H1 (cell line): ENCODE measurements at regions not wholly inside any gene's neighbourhood (a gene's known extent, or its start where the extent isn't known, plus 50 kb on each side); places are given as distances from the start of the nearest gene placed in this dataset.

Experiments
- CEBPB ChIP-seq: IDR thresholded peaks from 2 replicates; pipeline ENCODE4 v1.6.1; 2012; ENCODE audit warnings: low read depth, low read length
- JUN ChIP-seq: IDR thresholded peaks from 2 replicates; pipeline ENCODE4 v1.6.1; 2011; ENCODE audit warnings: low read depth, mild to moderate bottlenecking, improper control_type of control experiment, low read length
- KDM4A ChIP-seq: IDR thresholded peaks from one replicate; pipeline ENCODE4 v1.7.1; 2012; ENCODE audit warnings: low read depth, mild to moderate bottlenecking, moderate library complexity, low read length, inconsistent platforms; ENCODE audit not compliant: severe bottlenecking
- TF ChIP-seq, protein P1 (sequence below): fragments of 300-600 bp; sonication (generic); IDR thresholded peaks from 2 replicates; pipeline ENCODE4 v1.7.1; 2012; ENCODE audit warnings: low read length, moderate library complexity, mild to moderate bottlenecking, inconsistent platforms; ENCODE audit not compliant: insufficient replicate concordance

DNA sequence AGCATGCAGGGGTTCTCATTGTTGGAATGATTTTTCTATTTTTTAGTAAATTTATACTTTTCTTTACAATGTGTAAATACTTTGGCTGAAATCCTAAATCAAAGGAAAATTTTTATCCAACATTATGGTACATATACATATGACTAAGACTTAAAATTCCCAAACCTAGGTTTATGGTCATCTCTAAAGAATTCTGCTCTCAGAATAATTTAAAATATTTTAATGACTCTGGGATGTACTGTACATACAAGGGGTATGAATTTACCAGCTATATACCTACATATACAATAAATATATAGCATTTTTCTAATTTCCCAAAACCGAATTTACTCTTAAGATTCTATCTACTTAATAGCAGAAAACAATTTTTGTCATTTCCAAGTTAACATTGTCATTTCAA, 137.9 kb upstream of the POU1F1 start (continued):
- TF ChIP-seq, protein P1, sequence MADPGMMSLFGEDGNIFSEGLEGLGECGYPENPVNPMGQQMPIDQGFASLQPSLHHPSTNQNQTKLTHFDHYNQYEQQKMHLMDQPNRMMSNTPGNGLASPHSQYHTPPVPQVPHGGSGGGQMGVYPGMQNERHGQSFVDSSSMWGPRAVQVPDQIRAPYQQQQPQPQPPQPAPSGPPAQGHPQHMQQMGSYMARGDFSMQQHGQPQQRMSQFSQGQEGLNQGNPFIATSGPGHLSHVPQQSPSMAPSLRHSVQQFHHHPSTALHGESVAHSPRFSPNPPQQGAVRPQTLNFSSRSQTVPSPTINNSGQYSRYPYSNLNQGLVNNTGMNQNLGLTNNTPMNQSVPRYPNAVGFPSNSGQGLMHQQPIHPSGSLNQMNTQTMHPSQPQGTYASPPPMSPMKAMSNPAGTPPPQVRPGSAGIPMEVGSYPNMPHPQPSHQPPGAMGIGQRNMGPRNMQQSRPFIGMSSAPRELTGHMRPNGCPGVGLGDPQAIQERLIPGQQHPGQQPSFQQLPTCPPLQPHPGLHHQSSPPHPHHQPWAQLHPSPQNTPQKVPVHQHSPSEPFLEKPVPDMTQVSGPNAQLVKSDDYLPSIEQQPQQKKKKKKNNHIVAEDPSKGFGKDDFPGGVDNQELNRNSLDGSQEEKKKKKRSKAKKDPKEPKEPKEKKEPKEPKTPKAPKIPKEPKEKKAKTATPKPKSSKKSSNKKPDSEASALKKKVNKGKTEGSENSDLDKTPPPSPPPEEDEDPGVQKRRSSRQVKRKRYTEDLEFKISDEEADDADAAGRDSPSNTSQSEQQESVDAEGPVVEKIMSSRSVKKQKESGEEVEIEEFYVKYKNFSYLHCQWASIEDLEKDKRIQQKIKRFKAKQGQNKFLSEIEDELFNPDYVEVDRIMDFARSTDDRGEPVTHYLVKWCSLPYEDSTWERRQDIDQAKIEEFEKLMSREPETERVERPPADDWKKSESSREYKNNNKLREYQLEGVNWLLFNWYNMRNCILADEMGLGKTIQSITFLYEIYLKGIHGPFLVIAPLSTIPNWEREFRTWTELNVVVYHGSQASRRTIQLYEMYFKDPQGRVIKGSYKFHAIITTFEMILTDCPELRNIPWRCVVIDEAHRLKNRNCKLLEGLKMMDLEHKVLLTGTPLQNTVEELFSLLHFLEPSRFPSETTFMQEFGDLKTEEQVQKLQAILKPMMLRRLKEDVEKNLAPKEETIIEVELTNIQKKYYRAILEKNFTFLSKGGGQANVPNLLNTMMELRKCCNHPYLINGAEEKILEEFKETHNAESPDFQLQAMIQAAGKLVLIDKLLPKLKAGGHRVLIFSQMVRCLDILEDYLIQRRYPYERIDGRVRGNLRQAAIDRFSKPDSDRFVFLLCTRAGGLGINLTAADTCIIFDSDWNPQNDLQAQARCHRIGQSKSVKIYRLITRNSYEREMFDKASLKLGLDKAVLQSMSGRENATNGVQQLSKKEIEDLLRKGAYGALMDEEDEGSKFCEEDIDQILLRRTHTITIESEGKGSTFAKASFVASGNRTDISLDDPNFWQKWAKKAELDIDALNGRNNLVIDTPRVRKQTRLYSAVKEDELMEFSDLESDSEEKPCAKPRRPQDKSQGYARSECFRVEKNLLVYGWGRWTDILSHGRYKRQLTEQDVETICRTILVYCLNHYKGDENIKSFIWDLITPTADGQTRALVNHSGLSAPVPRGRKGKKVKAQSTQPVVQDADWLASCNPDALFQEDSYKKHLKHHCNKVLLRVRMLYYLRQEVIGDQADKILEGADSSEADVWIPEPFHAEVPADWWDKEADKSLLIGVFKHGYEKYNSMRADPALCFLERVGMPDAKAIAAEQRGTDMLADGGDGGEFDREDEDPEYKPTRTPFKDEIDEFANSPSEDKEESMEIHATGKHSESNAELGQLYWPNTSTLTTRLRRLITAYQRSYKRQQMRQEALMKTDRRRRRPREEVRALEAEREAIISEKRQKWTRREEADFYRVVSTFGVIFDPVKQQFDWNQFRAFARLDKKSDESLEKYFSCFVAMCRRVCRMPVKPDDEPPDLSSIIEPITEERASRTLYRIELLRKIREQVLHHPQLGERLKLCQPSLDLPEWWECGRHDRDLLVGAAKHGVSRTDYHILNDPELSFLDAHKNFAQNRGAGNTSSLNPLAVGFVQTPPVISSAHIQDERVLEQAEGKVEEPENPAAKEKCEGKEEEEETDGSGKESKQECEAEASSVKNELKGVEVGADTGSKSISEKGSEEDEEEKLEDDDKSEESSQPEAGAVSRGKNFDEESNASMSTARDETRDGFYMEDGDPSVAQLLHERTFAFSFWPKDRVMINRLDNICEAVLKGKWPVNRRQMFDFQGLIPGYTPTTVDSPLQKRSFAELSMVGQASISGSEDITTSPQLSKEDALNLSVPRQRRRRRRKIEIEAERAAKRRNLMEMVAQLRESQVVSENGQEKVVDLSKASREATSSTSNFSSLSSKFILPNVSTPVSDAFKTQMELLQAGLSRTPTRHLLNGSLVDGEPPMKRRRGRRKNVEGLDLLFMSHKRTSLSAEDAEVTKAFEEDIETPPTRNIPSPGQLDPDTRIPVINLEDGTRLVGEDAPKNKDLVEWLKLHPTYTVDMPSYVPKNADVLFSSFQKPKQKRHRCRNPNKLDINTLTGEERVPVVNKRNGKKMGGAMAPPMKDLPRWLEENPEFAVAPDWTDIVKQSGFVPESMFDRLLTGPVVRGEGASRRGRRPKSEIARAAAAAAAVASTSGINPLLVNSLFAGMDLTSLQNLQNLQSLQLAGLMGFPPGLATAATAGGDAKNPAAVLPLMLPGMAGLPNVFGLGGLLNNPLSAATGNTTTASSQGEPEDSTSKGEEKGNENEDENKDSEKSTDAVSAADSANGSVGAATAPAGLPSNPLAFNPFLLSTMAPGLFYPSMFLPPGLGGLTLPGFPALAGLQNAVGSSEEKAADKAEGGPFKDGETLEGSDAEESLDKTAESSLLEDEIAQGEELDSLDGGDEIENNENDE = no peak
- no peak for TF ChIP-seq JUN
- no peak for TF ChIP-seq KDM4A
- TF ChIP-seq CEBPB = no peak
